SK-N-SH (cell line): ENCODE measurements at regions not wholly inside any gene's neighbourhood (a gene's known extent, or its start where the extent isn't known, plus 50 kb on each side); places are given as distances from the start of the nearest gene placed in this dataset.

Experiments used
- CTCF ChIA-PET: fragments of 300-600, 350-600 bp; formaldehyde crosslinking; extraction: SDS; loops from one replicate; lab custom pipeline; 2021; lab: Yijun Ruan, JAX
- POLR2A ChIA-PET: fragments of 350-600 bp; sonication (Branson Sonifier 250); formaldehyde crosslinking; extraction: SDS; loops from one replicate; lab custom pipeline; 2020; ENCODE audit warnings: antibody characterized with exemption, inconsistent platforms; lab: Yijun Ruan, JAX
- DNase-seq: peaks from one replicate; pipeline ENCODE4 v3.0.0; 2012
- H2AFZ ChIP-seq: fragments of 200-600 bp; sonication (generic); 2 replicates; pipeline ENCODE4 v1.8.1; 2016; ENCODE audit warnings: antibody characterized with exemption, mild to moderate bottlenecking, low read depth
- H3F3A ChIP-seq: fragments of 200-600 bp; sonication (generic); replicated peaks from 2 replicates; pipeline ENCODE3; 2016; ENCODE audit warnings: antibody characterized with exemption, mild to moderate bottlenecking; ENCODE audit not compliant: insufficient read depth
- H3K27ac ChIP-seq, 2 experiments: fragments of 200-500 bp in 1 of 2; fragments of 200-600 bp in 1 of 2; sonication (Bioruptor generic) in 1 of 2; sonication (generic), shearing (Covaris generic) in 1 of 2; 2 replicates each; pipeline versions ENCODE4 v1.5.1 to v1.6.1; 2014 to 2016; ENCODE audit warnings: low read depth in 2 of 2, inconsistent platforms in 1 of 2, low read length in 1 of 2, mild to moderate bottlenecking in 1 of 2, mixed read lengths in 1 of 2
- H3K27me3 ChIP-seq: fragments of 200-600 bp; sonication (generic), shearing (Covaris generic); 2 replicates; pipeline ENCODE4 v1.6.1; 2016; ENCODE audit warnings: mixed run types; ENCODE audit not compliant: insufficient read depth
- H3K36me3 ChIP-seq, 2 experiments: fragments of 200-500 bp in 1 of 2; fragments of 200-600 bp in 1 of 2; sonication (Bioruptor generic) in 1 of 2; sonication (generic) in 1 of 2; replicated peaks in 1 of 2; 2 replicates each; pipeline versions ENCODE3 to v1.5.1; 2014 to 2016; ENCODE audit warnings: low read length in 1 of 2, mild to moderate bottlenecking in 1 of 2; ENCODE audit not compliant: insufficient read depth in 2 of 2, control insufficient read depth in 1 of 2
- H3K4me1 ChIP-seq, 2 experiments: fragments of 200-500 bp in 1 of 2; fragments of 200-600 bp in 1 of 2; sonication (Bioruptor generic) in 1 of 2; sonication (generic), shearing (Covaris generic) in 1 of 2; 2 replicates each; pipeline versions ENCODE4 v1.5.1 to v1.6.1; 2014 to 2016; ENCODE audit warnings: low read depth in 1 of 2, low read length in 1 of 2, mixed run types in 1 of 2; ENCODE audit not compliant: insufficient read depth in 2 of 2, control insufficient read depth in 1 of 2
- H3K4me2 ChIP-seq: fragments of 200-600 bp; sonication (generic), shearing (Covaris generic); 2 replicates; pipeline ENCODE4 v1.6.1; 2017; ENCODE audit warnings: mixed run types
- H3K4me3 ChIP-seq, 2 experiments: fragments of 200-500 bp in 1 of 2; fragments of 200-600 bp in 1 of 2; sonication (Bioruptor generic) in 1 of 2; sonication (generic), shearing (Covaris generic) in 1 of 2; 2 replicates each; pipeline versions ENCODE4 v1.5.1 to v1.8.1; 2014 to 2016; ENCODE audit warnings: low read depth in 2 of 2, inconsistent platforms in 1 of 2, low read length in 1 of 2, mild to moderate bottlenecking in 1 of 2, mixed read lengths in 1 of 2, moderate library complexity in 1 of 2
- H3K79me2 ChIP-seq: fragments of 200-600 bp; sonication (generic); 2 replicates; pipeline ENCODE4 v1.8.1; 2017; ENCODE audit warnings: mild to moderate bottlenecking; ENCODE audit not compliant: insufficient read depth
- H3K9ac ChIP-seq: fragments of 200-600 bp; sonication (generic); 2 replicates; pipeline ENCODE4 v1.6.1; 2017; ENCODE audit warnings: mixed run types
- H3K9me2 ChIP-seq: fragments of 200-600 bp; sonication (generic); 2 replicates; pipeline ENCODE4 v1.6.1; 2017; ENCODE audit warnings: mixed run types
- H3K9me3 ChIP-seq: fragments of 200-600 bp; sonication (generic); 2 replicates; pipeline ENCODE4 v1.6.1; 2017; ENCODE audit warnings: mixed run types, mild to moderate bottlenecking, moderate library complexity
- H4K20me1 ChIP-seq: fragments of 200-600 bp; sonication (generic); 2 replicates; pipeline ENCODE4 v1.6.1; 2017; ENCODE audit warnings: mild to moderate bottlenecking, mixed run types; ENCODE audit not compliant: insufficient read depth
- ELF1 ChIP-seq: IDR thresholded peaks from 2 replicates; pipeline ENCODE4 v1.4.0; 2012
- EP300 ChIP-seq, 2 experiments: IDR thresholded peaks; 2 replicates each; pipeline versions ENCODE4 v1.4.0 to v1.6.1; 2012; ENCODE audit warnings: borderline replicate concordance in 1 of 2, low read depth in 1 of 2, low read length in 1 of 2
- FOSL2 ChIP-seq: IDR thresholded peaks from 2 replicates; pipeline ENCODE4 v1.4.0; 2012; ENCODE audit warnings: low read depth, mild to moderate bottlenecking, moderate library complexity, borderline replicate concordance
- FOXM1 ChIP-seq: IDR thresholded peaks from 2 replicates; pipeline ENCODE4 v1.4.0; 2012; ENCODE audit warnings: low read depth, mild to moderate bottlenecking
- GABPA ChIP-seq: IDR thresholded peaks from 2 replicates; pipeline ENCODE4 v1.4.0; 2012; ENCODE audit warnings: low read depth, mild to moderate bottlenecking
- GATA2 ChIP-seq: sonication (generic); formaldehyde crosslinking; IDR thresholded peaks from 2 replicates; pipeline ENCODE4 v1.5.0; 2020; ENCODE audit warnings: mild to moderate bottlenecking, missing genetic modification reagents
- MAX ChIP-seq: IDR thresholded peaks from 2 replicates; pipeline ENCODE4 v1.4.0; 2012; ENCODE audit warnings: low read depth
- NRF1 ChIP-seq: IDR thresholded peaks from 2 replicates; pipeline ENCODE4 v1.6.1; 2012; ENCODE audit warnings: low read depth, mild to moderate bottlenecking, low read length
- POLR2AphosphoS5 ChIP-seq: IDR thresholded peaks from 2 replicates; pipeline ENCODE4 v1.6.1; 2012; ENCODE audit warnings: low read depth, low read length
- RAD21 ChIP-seq: IDR thresholded peaks from 2 replicates; pipeline ENCODE4 v1.6.1; 2012; ENCODE audit warnings: mild to moderate bottlenecking, low read length
- RFX5 ChIP-seq: IDR thresholded peaks from 2 replicates; pipeline ENCODE4 v1.6.1; 2012; ENCODE audit warnings: mild to moderate bottlenecking, improper control_type of control experiment, low read length
- RXRA ChIP-seq: IDR thresholded peaks from 2 replicates; pipeline ENCODE4 v1.4.0; 2012; ENCODE audit warnings: low read depth, mild to moderate bottlenecking, borderline replicate concordance
- SIN3A ChIP-seq: IDR thresholded peaks from 2 replicates; pipeline ENCODE4 v1.6.1; 2012; ENCODE audit warnings: low read depth, mild to moderate bottlenecking, low read length, moderate library complexity, borderline replicate concordance
- TEAD4 ChIP-seq: IDR thresholded peaks from 2 replicates; pipeline ENCODE4 v1.4.0; 2012; ENCODE audit warnings: mild to moderate bottlenecking, borderline replicate concordance; ENCODE audit not compliant: insufficient read depth
- YY1 ChIP-seq: IDR thresholded peaks from 2 replicates; pipeline ENCODE4 v1.4.0; 2012; ENCODE audit warnings: low read depth, mild to moderate bottlenecking
- WGBS: methylation state at CpG from one replicate; pipeline ENCODE4 v1.1.6; 2017; ENCODE audit warnings: low lambda C conversion rate; 5-methylcytosine and 5-hydroxymethylcytosine counted together
- TF ChIP-seq, protein P1 (sequence below): IDR thresholded peaks from 2 replicates; pipeline ENCODE4 v1.4.0; 2012; ENCODE audit warnings: low read depth, borderline replicate concordance
- TF ChIP-seq, protein P2 (sequence below): fragments of 150-350 bp; IDR thresholded peaks from 2 replicates; pipeline ENCODE4 v1.6.1; 2016; ENCODE audit warnings: mild to moderate bottlenecking, low read depth, low read length
- TF ChIP-seq, protein P3 (sequence below): fragments of 200-600 bp; sonication (generic); IDR thresholded peaks from 2 replicates; pipeline ENCODE4 v1.6.1; 2017; ENCODE audit warnings: antibody characterized with exemption, mild to moderate bottlenecking, moderate library complexity

DNA sequence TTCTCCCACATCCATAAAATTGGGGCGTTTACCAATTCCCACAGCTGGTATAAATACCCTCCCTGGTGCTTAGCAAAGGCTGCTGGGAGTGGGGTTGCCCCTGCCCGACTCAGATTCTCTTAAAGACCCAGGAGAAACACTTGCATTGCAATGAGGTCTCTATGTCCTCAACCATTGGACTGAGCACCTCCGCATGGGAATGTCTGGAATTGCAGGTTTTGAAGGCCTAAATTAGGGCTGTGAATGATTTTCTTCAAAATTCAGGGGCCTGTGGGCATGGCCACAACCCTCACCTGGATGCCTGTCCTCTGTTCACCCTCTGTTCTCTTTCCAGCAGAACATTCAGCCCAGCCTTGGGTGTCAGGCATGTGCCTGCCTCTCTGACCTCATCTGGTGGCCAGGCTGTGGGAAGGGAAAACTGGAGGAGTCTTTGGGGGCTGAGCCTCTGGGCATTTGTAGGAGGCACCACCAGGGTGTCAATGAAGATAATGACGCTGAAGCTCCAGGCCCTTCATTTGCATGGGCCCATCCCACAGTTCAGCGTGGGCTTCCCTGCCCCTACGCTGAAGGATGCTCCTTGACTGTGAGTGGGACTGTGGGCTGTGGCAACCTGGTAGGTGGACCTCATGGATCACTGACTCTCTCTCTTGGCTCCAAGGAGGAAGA lies 52.7 kb upstream of the MYEOV start (continued):
- TF ChIP-seq, protein P1, sequence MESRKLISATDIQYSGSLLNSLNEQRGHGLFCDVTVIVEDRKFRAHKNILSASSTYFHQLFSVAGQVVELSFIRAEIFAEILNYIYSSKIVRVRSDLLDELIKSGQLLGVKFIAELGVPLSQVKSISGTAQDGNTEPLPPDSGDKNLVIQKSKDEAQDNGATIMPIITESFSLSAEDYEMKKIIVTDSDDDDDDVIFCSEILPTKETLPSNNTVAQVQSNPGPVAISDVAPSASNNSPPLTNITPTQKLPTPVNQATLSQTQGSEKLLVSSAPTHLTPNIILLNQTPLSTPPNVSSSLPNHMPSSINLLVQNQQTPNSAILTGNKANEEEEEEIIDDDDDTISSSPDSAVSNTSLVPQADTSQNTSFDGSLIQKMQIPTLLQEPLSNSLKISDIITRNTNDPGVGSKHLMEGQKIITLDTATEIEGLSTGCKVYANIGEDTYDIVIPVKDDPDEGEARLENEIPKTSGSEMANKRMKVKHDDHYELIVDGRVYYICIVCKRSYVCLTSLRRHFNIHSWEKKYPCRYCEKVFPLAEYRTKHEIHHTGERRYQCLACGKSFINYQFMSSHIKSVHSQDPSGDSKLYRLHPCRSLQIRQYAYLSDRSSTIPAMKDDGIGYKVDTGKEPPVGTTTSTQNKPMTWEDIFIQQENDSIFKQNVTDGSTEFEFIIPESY, result no peak
- TF ChIP-seq, all 33 proteins: peak for 0

DNA sequence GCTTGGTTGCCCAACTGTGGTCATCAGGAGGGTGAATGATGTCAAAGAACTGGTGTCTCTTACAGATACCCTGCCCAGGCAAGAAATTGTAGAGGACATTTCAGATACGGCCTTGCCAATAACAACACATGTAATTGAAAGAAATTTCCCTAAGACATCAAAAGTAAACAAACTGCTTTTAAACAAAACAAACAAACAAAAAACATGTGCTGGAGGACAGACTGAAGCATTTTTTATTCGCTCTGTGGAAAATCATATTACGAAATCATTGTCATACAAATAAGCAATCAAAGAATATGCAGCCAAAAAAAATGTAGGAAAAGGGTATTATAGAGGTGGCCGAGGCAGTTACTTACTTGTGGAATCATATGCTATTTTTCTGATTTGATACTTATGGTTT lies 52.1 kb upstream of the MYEOV start:
- Histone ChIP-seq H3K4me1 (no peaks in the 10 kb centered on the region), H3K9me2 (no peaks in the 10 kb centered on the region), H3K4me2 (no peak overlapping the region), H3F3A (no peaks in the 10 kb centered on the region), H4K20me1 (no peaks in the 10 kb centered on the region), H3K9ac (no peak overlapping the region), H3K27ac (no peak overlapping the region), H2AFZ (no peak overlapping the region), H3K36me3 (peaks cover 0 to 3% of the 10 kb centered on the region in 2 experiments), H3K9me3 (no peaks in the 10 kb centered on the region; the same call in 1 of the 2 replicates), H3K79me2 (no peaks in the 10 kb centered on the region), H3K4me3 (no peak overlapping the region), H3K27me3 (no peaks in the 10 kb centered on the region)
- ChIA-PET CTCF (interaction anchor here (1.1 kb wide), 1 partner anchor 92 kb away, joined by 3 read pairs; no protein-coding TSS in a partner anchor), POLR2A (no interaction called here)
- TF ChIP-seq RXRA, result no peak
- no peak for TF ChIP-seq GATA2 (CRISPR knock-in tag)
- TF ChIP-seq RAD21, result no peak
- TF ChIP-seq EP300 (IDR thresholded peaks at IDR 0.05; ENCODE audit: borderline replicate concordance in 1 of 2, low read depth in 1 of 2, low read length in 1 of 2), result no peak
- no peak for TF ChIP-seq POLR2AphosphoS5
- TF ChIP-seq, protein P2, sequence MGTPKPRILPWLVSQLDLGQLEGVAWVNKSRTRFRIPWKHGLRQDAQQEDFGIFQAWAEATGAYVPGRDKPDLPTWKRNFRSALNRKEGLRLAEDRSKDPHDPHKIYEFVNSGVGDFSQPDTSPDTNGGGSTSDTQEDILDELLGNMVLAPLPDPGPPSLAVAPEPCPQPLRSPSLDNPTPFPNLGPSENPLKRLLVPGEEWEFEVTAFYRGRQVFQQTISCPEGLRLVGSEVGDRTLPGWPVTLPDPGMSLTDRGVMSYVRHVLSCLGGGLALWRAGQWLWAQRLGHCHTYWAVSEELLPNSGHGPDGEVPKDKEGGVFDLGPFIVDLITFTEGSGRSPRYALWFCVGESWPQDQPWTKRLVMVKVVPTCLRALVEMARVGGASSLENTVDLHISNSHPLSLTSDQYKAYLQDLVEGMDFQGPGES, result no peak
- no peak for TF ChIP-seq SIN3A
- TF ChIP-seq FOXM1, result no peak
- TF ChIP-seq MAX, result no peak
- no peak for DNase-seq
- WGBS, result 82% methylated on average over 4 of the region's 4 CpGs

DNA sequence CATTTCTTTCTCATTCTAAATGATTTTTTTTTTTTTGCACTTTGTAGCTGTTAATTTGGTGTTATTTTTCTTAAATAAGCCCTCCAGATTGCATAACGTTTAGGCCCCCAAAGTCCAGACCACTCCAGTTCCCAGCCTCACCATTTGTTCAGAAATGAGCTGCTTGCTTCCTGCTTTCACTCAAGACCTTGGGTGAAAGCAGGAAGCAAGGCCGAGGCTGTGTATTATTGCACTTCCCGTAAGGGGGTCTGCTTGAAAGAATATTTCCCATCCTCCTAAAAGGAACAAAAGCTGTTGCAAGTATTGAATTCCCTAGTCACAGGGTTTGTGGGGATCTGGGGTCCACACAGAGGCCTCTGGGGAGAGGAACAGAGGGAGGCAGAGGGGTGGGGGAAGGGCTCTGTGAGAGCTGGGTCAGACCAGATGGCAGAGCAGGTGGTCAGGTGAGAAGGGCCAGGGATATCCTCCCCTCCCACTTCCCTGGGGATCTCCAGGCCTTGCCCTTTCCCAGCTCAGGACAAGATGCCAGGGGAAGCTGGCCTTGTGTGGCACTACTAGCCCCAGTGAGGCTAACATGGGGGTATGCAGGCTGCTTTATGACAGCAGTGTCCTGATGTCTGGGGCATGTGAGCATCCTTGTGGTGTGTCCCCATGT lies 51.6 kb upstream of the MYEOV start:
- no peaks in the 10 kb centered on the region for H3K9me2 ChIP-seq
- no peak overlapping the region for H3K4me3 ChIP-seq
- no peak for DNase-seq
- H3F3A ChIP-seq, result no peaks in the 10 kb centered on the region
- peaks cover 0 to 3% of the 10 kb centered on the region in 2 experiments for H3K36me3 ChIP-seq
- H4K20me1 ChIP-seq, result no peaks in the 10 kb centered on the region
- H2AFZ ChIP-seq, result no peak overlapping the region
- TF ChIP-seq, protein P2, result no peak
- TF ChIP-seq ELF1, result no peak
- no peak for TF ChIP-seq RFX5
- no peak for TF ChIP-seq FOSL2
- no peak for TF ChIP-seq TEAD4
- no peak for TF ChIP-seq GABPA
- no peak for TF ChIP-seq YY1
- TF ChIP-seq, protein P3, sequence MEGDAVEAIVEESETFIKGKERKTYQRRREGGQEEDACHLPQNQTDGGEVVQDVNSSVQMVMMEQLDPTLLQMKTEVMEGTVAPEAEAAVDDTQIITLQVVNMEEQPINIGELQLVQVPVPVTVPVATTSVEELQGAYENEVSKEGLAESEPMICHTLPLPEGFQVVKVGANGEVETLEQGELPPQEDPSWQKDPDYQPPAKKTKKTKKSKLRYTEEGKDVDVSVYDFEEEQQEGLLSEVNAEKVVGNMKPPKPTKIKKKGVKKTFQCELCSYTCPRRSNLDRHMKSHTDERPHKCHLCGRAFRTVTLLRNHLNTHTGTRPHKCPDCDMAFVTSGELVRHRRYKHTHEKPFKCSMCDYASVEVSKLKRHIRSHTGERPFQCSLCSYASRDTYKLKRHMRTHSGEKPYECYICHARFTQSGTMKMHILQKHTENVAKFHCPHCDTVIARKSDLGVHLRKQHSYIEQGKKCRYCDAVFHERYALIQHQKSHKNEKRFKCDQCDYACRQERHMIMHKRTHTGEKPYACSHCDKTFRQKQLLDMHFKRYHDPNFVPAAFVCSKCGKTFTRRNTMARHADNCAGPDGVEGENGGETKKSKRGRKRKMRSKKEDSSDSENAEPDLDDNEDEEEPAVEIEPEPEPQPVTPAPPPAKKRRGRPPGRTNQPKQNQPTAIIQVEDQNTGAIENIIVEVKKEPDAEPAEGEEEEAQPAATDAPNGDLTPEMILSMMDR, result no peak
- no peak for TF ChIP-seq GATA2 (CRISPR knock-in tag)
- no peak for TF ChIP-seq NRF1
- no peaks in the 10 kb centered on the region for H3K4me1 ChIP-seq
- H3K27me3 ChIP-seq, result no peaks in the 10 kb centered on the region
- ChIA-PET POLR2A (no interaction called here), CTCF (no interaction called here)
- H3K9ac ChIP-seq, result no peak overlapping the region
- H3K27ac ChIP-seq, result no peak overlapping the region
- H3K9me3 ChIP-seq, result no peaks in the 10 kb centered on the region
- no peaks in the 10 kb centered on the region for H3K79me2 ChIP-seq
- H3K4me2 ChIP-seq, result no peak overlapping the region
- 62% methylated on average over 3 of the region's 3 CpGs for WGBS
